ENCODE measurements at regions not wholly inside any gene's neighbourhood (a gene's known extent, or its start where the extent isn't known, plus 50 kb on each side); places are given as distances from the start of the nearest gene placed in this dataset.

GRCh38 chr20:58017970-58018530, 210.4 kb downstream of the ANKRD60 start:
- Histone ChIP-seq H3K9me3 (ENCODE audit: severe bottlenecking) (no peaks in the 10 kb centered on the region), H3K27ac (no peak overlapping the region)
- no peak for DNase-seq

DNA sequence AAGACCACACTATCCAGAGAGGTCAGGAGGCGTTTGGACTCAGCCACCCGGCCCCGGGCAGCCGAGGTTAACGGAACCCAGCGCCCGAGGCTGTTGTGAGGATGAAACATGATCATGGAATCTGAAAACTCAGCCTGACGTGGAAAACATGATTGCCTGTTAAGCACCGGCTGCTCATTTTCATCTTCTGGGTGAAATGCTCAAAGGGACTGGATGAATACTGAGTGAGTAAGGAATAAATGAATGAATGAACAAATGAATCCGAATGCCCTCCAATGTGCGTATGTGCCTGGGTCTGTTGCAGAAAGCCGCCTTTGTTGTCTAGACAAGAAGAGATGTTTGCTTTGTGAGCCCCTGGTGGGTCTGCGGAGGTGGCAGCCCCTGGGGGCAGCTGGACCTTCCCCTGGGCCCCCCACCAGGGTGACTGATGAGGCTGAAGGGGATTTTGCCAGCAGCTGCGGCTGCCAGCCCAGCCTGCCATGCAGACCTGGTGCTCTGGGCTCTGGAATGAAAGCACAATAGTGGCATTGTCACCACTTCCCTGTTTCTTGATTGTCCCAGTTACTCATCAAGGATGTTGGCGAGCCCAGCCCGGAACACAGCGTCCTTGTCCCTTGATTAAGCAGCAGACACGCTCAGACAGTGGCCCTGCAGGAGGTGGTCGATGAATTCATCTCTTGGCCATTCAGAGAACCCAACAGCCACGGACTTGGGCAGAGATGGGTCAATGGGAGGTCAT, 211.1 kb downstream of the ANKRD60 start:
- Histone ChIP-seq H3K9me3 (ENCODE audit: severe bottlenecking) (no peaks in the 10 kb centered on the region), H3K27me3 (ENCODE audit: insufficient read depth, low read depth, severe bottlenecking) (no peaks in the 10 kb centered on the region), H3K4me3 (ENCODE audit: low read depth, low read length) (no peak overlapping the region), H3K27ac (no peak overlapping the region), H3K36me3 (no peaks in the 10 kb centered on the region)
- TF ChIP-seq CTCF (IDR thresholded peaks at IDR 0.05; ENCODE audit: low read depth, low read length), result no peak
- DNase-seq, result no peak

More at GRCh38 chr20:58017970-58018530, 210.4 kb downstream of the ANKRD60 start:
- Histone ChIP-seq H3K36me3 (no peaks in the 10 kb centered on the region), H3K4me3 (ENCODE audit: low read depth, low read length) (no peak overlapping the region), H3K27me3 (ENCODE audit: insufficient read depth, low read depth, severe bottlenecking) (no peaks in the 10 kb centered on the region)
- no peak for TF ChIP-seq CTCF (IDR thresholded peaks at IDR 0.05; ENCODE audit: low read depth, low read length)

- Histone ChIP-seq H3K27me3 (ENCODE audit: insufficient read depth, low read depth, severe bottlenecking) (no peaks in the 10 kb centered on the region), H3K4me3 (ENCODE audit: low read depth, low read length) (no peak overlapping the region), H3K9me3 (ENCODE audit: severe bottlenecking) (no peaks in the 10 kb centered on the region), H3K27ac (no peak overlapping the region), H3K36me3 (no peaks in the 10 kb centered on the region)
- no peak for DNase-seq
- TF ChIP-seq CTCF (IDR thresholded peaks at IDR 0.05; ENCODE audit: low read depth, low read length), result no peak
These were observed 211.7 kb downstream of the ANKRD60 start for GRCh38 chr20:58016779-58017178.

DNA sequence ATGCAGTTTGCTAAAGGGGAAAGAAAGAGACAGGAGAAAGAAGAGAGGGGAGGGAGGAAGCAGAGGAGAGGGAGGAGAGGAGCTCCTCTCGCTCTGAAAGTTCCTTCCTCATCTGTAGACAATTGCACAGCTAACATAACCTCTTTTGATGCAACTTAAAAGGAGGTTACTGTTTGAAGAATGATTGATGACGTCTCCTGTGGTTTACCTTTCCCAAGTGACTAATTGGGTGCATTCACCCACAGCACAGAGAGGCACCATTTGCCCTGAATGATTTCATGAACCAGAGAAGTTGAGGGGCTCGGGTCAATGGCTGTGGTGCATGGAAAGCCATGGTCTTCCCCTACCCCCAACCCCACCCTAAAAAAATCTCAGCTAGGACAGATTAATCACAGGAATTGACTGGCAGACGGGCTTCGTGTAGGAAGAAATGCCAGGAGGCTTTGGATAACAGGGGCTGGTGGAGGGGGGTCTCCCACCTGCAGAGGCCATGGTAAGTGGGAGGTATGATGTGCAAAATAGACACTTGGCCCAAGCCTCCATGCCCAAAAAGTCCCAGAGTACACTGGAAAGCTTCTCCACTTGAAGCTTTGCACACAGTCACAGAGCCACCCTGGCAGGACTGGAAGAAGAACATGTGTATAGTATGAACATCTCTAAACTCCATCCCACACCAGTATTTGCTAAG, 213.7 kb downstream of the ANKRD60 start:
- H3K36me3 ChIP-seq, result no peaks in the 10 kb centered on the region
- no peak overlapping the region for H3K4me3 ChIP-seq (ENCODE audit: low read depth, low read length)
- no peaks in the 10 kb centered on the region for H3K27me3 ChIP-seq (ENCODE audit: insufficient read depth, low read depth, severe bottlenecking)
- H3K27ac ChIP-seq, result no peak overlapping the region
- no peak for TF ChIP-seq CTCF (IDR thresholded peaks at IDR 0.05; ENCODE audit: low read depth, low read length)
- no peak for DNase-seq
- no peaks in the 10 kb centered on the region for H3K9me3 ChIP-seq (ENCODE audit: severe bottlenecking)

DNA sequence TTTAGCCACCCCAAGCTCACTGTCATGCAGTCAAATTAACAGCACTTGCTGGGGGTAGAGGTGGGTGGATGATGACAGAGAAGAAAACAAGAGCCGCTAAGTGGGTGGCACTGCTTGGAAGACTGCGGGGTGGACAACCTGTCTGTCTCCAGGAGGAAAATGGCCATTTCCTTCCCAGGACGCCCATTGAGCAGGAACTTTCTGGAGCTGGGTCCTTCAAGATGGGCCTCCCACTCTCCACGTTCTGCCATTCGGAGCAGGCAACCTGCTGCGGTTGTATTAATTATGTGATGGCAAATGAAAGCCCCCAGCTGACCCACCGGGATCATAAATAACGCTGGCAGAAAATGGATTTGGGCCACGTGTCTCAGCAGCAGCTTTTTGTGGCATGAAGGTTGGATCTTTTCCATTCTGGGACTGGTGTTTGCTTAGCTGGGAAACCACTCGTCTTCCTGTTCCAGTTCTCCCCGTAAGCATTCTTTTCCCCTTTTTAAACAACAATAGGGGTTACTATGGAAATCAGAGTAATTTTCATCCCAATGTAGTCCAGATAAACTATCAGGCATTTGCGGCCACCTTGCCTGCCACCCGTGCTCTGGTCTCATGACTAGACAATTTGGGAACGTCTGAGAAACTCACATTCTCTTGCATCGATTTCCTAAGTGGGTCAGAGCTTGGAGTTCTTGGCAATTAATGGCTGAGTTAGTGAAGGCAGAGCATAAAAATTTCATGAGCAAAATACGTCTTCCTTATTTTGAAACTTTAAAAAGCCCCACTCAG, 215.5 kb downstream of the ANKRD60 start:
- no peak for TF ChIP-seq CTCF (IDR thresholded peaks at IDR 0.05; ENCODE audit: low read depth, low read length)
- no peak overlapping the region for H3K4me3 ChIP-seq (ENCODE audit: low read depth, low read length)
- H3K9me3 ChIP-seq (ENCODE audit: severe bottlenecking), result no peaks in the 10 kb centered on the region
- no peaks in the 10 kb centered on the region for H3K27me3 ChIP-seq (ENCODE audit: insufficient read depth, low read depth, severe bottlenecking)
- no peak for DNase-seq
- no peaks in the 10 kb centered on the region for H3K36me3 ChIP-seq
- no peak overlapping the region for H3K27ac ChIP-seq

Data from WERI-Rb-1 (cell line).